Testis (tissue), 2 donors: ENCODE measurements at regions not wholly inside any gene's neighbourhood (a gene's known extent, or its start where the extent isn't known, plus 50 kb on each side); places are given as distances from the start of the nearest gene placed in this dataset.

Experiments
- CTCF ChIP-seq, 3 experiments: fragments of 450-650 bp in 2 of 3; fragments of 200-600 bp in 1 of 3; sonication (generic) in 1 of 3; IDR thresholded peaks; one replicate each; pipeline ENCODE4 v1.5.1; 2016 to 2019; ENCODE audit warnings: antibody characterized with exemption in 3 of 3, mild to moderate bottlenecking in 2 of 3, moderate library complexity in 1 of 3
- POLR2A ChIP-seq: fragments of 450-650 bp; IDR thresholded peaks from one replicate; pipeline ENCODE4 v1.6.1; 2017; ENCODE audit warnings: antibody characterized with exemption, mild to moderate bottlenecking, moderate library complexity

- TF ChIP-seq POLR2A: no peak
- no peak for TF ChIP-seq CTCF (IDR thresholded peaks at IDR 0.05)
These were observed 1310.1 kb downstream of the EPHA7 start for GRCh38 chr6:92109256-92109655.
